IMR-90 (cell line): ENCODE measurements at regions not wholly inside any gene's neighbourhood (a gene's known extent, or its start where the extent isn't known, plus 50 kb on each side); places are given as distances from the start of the nearest gene placed in this dataset.

ENCODE experiments used
- ATAC-seq: fragments of 200-7000 bp; cut with Tn5 transposase; 2 replicates; pipeline ENCODE4 v1.9.1; 2020; ENCODE audit warnings: low read depth, mild to moderate bottlenecking, moderate library complexity
- BruUV-seq: library from RNA; stranded (reverse); fragments of 400-500 nt; replicated peaks from 2 replicates; lab custom pipeline; 2021; lab: Mats Ljungman, UMichigan
- CTCF ChIA-PET: fragments of 300-600 bp; formaldehyde crosslinking; extraction: SDS; loops from one replicate; lab custom pipeline; 2021; ENCODE audit warnings: antibody characterized with exemption; lab: Yijun Ruan, JAX
- POLR2A ChIA-PET: fragments of 300-600 bp; sonication (Branson Sonifier 250); formaldehyde crosslinking; loops from one replicate; lab custom pipeline; 2022; ENCODE audit warnings: antibody characterized with exemption; ENCODE audit not compliant: unreplicated experiment; lab: Charles Lee
- DNase-seq: peaks from one replicate; pipeline ENCODE4 v3.0.0; 2013
- H2AFZ ChIP-seq: replicated peaks from 2 replicates; pipeline ENCODE3; 2013; ENCODE audit warnings: low read length, mild to moderate bottlenecking; ENCODE audit not compliant: poor library complexity
- H2AK5ac ChIP-seq: 2 replicates; pipeline ENCODE4 v1.6.1; 2013; ENCODE audit warnings: low read depth, low read length, inconsistent platforms
- H2AK9ac ChIP-seq: replicated peaks from 2 replicates; pipeline ENCODE3; 2013; ENCODE audit warnings: mild to moderate bottlenecking, low read depth, low read length, moderate library complexity; ENCODE audit not compliant: poor library complexity
- H2BK120ac ChIP-seq: 2 replicates; pipeline ENCODE4 v1.6.1; 2013; ENCODE audit warnings: low read depth, low read length, inconsistent platforms
- H2BK15ac ChIP-seq: 3 replicates; pipeline ENCODE4 v1.6.1; 2013; ENCODE audit warnings: low read depth, low read length, inconsistent platforms
- H2BK20ac ChIP-seq: 2 replicates; pipeline ENCODE4 v1.6.1; 2013; ENCODE audit warnings: low read depth, mild to moderate bottlenecking, inconsistent platforms, low read length, moderate library complexity
- H2BK5ac ChIP-seq: 2 replicates; pipeline ENCODE4 v1.6.1; 2013; ENCODE audit warnings: mild to moderate bottlenecking, low read depth, low read length, inconsistent platforms; ENCODE audit not compliant: poor library complexity, severe bottlenecking
- H3K14ac ChIP-seq: replicated peaks from 2 replicates; pipeline ENCODE4 v1.6.1; 2013; ENCODE audit warnings: low read depth, low read length, inconsistent platforms
- H3K18ac ChIP-seq: 2 replicates; pipeline ENCODE4 v1.6.1; 2013; ENCODE audit warnings: low read depth, low read length, control low read depth
- H3K23ac ChIP-seq: 2 replicates; pipeline ENCODE4 v1.6.1; 2013; ENCODE audit warnings: low read depth, low read length, inconsistent platforms
- H3K27ac ChIP-seq: 2 replicates; pipeline ENCODE4 v1.5.1; 2013; ENCODE audit warnings: mild to moderate bottlenecking, control low read depth, low read length; ENCODE audit not compliant: insufficient read depth
- H3K27me3 ChIP-seq: 2 replicates; pipeline ENCODE4 v1.6.1; 2013; ENCODE audit warnings: low read length; ENCODE audit not compliant: control insufficient read depth, insufficient read depth
- H3K36me3 ChIP-seq: 2 replicates; pipeline ENCODE4 v1.6.1; 2013; ENCODE audit warnings: low read length, mixed read lengths; ENCODE audit not compliant: control insufficient read depth, insufficient read depth
- H3K4ac ChIP-seq: 2 replicates; pipeline ENCODE4 v1.6.1; 2013; ENCODE audit warnings: low read depth, low read length, inconsistent platforms
- H3K4me1 ChIP-seq: 2 replicates; pipeline ENCODE4 v1.6.1; 2013; ENCODE audit warnings: low read length, mixed read lengths; ENCODE audit not compliant: control insufficient read depth, insufficient read depth
- H3K4me2 ChIP-seq: 2 replicates; pipeline ENCODE4 v1.6.1; 2013; ENCODE audit warnings: low read depth, mild to moderate bottlenecking, control low read depth, low read length, moderate library complexity
- H3K4me3 ChIP-seq: 2 replicates; pipeline ENCODE4 v1.5.1; 2013; ENCODE audit warnings: low read depth, mild to moderate bottlenecking, control low read depth, low read length, moderate library complexity; ENCODE audit not compliant: insufficient read depth
- H3K56ac ChIP-seq: 2 replicates; pipeline ENCODE4 v1.6.1; 2013; ENCODE audit warnings: low read length, inconsistent platforms; ENCODE audit not compliant: insufficient read depth; ENCODE audit errors: extremely low read depth
- H3K79me1 ChIP-seq, 2 experiments: 2 replicates each; pipeline ENCODE4 v1.6.1; 2013; ENCODE audit warnings: low read length in 2 of 2, inconsistent platforms in 1 of 2, low read depth in 1 of 2
- H3K9ac ChIP-seq: 2 replicates; pipeline ENCODE4 v1.6.1; 2013; ENCODE audit warnings: low read depth, low read length, control low read depth
- H3K9me1 ChIP-seq: 2 replicates; pipeline ENCODE4 v1.6.1; 2013; ENCODE audit warnings: low read length, inconsistent platforms; ENCODE audit not compliant: insufficient read depth
- H3K9me3 ChIP-seq: 2 replicates; pipeline ENCODE4 v1.6.1; 2013; ENCODE audit warnings: low read length; ENCODE audit not compliant: control insufficient read depth, insufficient read depth
- H4K20me1 ChIP-seq: 2 replicates; pipeline ENCODE4 v1.6.1; 2013; ENCODE audit warnings: low read length, inconsistent platforms; ENCODE audit not compliant: insufficient read depth
- H4K5ac ChIP-seq: 2 replicates; pipeline ENCODE4 v1.6.1; 2013; ENCODE audit warnings: mild to moderate bottlenecking, low read depth, low read length, control low read depth
- H4K8ac ChIP-seq, 2 experiments: 2 replicates each; pipeline ENCODE4 v1.6.1; 2013; ENCODE audit warnings: low read depth in 2 of 2, low read length in 2 of 2, control low read depth in 1 of 2, inconsistent platforms in 1 of 2
- H4K91ac ChIP-seq: 2 replicates; pipeline ENCODE4 v1.6.1; 2013; ENCODE audit warnings: low read depth, low read length, inconsistent platforms; ENCODE audit not compliant: insufficient read depth
- BHLHE40 ChIP-seq: fragments of 150-350 bp; IDR thresholded peaks from 2 replicates; pipeline ENCODE4 v1.6.1; 2016; ENCODE audit warnings: mild to moderate bottlenecking, low read depth, low read length
- CEBPB ChIP-seq: IDR thresholded peaks from 2 replicates; pipeline ENCODE4 v1.6.1; 2012; ENCODE audit warnings: low read depth, low read length, improper control_type of control experiment
- CHD1 ChIP-seq: IDR thresholded peaks from 2 replicates; pipeline ENCODE4 v1.6.1; 2012; ENCODE audit warnings: low read depth, low read length, improper control_type of control experiment
- CTCF ChIP-seq: conservative IDR thresholded peaks from 2 replicates; pipeline ENCODE4 v1.5.1; 2012; ENCODE audit warnings: mild to moderate bottlenecking, low read depth, low read length, improper control_type of control experiment
- ELK1 ChIP-seq: fragments of 150-350 bp; IDR thresholded peaks from 2 replicates; pipeline ENCODE4 v1.6.1; 2016; ENCODE audit warnings: low read depth, mild to moderate bottlenecking, low read length, moderate library complexity, borderline replicate concordance
- MAFK ChIP-seq: IDR thresholded peaks from 2 replicates; pipeline ENCODE4 v1.6.1; 2012; ENCODE audit warnings: low read depth, low read length, improper control_type of control experiment
- MAZ ChIP-seq: IDR thresholded peaks from 2 replicates; pipeline ENCODE4 v1.6.1; 2012; ENCODE audit warnings: low read depth, mild to moderate bottlenecking, low read length, improper control_type of control experiment, moderate library complexity, borderline replicate concordance
- POLR2A ChIP-seq: IDR thresholded peaks from 2 replicates; pipeline ENCODE4 v1.6.1; 2012; ENCODE audit warnings: mild to moderate bottlenecking, low read depth, low read length
- RAD21 ChIP-seq: IDR thresholded peaks from 2 replicates; pipeline ENCODE4 v1.6.1; 2012; ENCODE audit warnings: low read length, improper control_type of control experiment
- RCOR1 ChIP-seq: IDR thresholded peaks from 2 replicates; pipeline ENCODE4 v1.6.1; 2012; ENCODE audit warnings: mild to moderate bottlenecking, low read length, improper control_type of control experiment; ENCODE audit not compliant: insufficient replicate concordance
- RFX5 ChIP-seq: IDR thresholded peaks from 2 replicates; pipeline ENCODE4 v1.8.0; 2012; ENCODE audit warnings: low read depth, mild to moderate bottlenecking, low read length, moderate library complexity
- WGBS, 2 experiments: methylation state at CpG; one replicate each; pipeline versions ENCODE4 v1.1.5 to v1.1.7; 2013; ENCODE audit warnings: missing lambda C conversion rate in 2 of 2; ENCODE audit not compliant: insufficient read length in 1 of 2; ENCODE audit errors: extremely low coverage in 2 of 2; 5-methylcytosine and 5-hydroxymethylcytosine counted together
- dilution Hi-C: fragments of 300-500 bp; cut with HindIII; formaldehyde crosslinking; loops from one replicate; pipeline ENCODE4 v1.14.3; 2018; ENCODE audit warnings: low sequenced_read_pairs; ENCODE audit not compliant: unreplicated experiment
- in situ Hi-C: fragments of 300-500 bp; cut with MboI; formaldehyde crosslinking; loops from 3 replicates; pipeline ENCODE4 v1.14.3; 2019; ENCODE audit warnings: low sequenced_read_pairs, inconsistent platforms, mixed read lengths
- intact Hi-C: fragments of 100-400 bp; cut with micrococcal nuclease; formaldehyde crosslinking; loops from 2 replicates; pipeline ENCODE4 v1.10.0; 2022

- Histone ChIP-seq H3K27ac (no peak overlapping the region), H3K56ac (no peak overlapping the region), H4K20me1 (no peaks in the 10 kb centered on the region), H3K18ac (no peak overlapping the region), H3K14ac (no peak overlapping the region), H3K79me1 (no peaks in the 10 kb centered on the region), H3K9me1 (no peaks in the 10 kb centered on the region), H3K36me3 (no peaks in the 10 kb centered on the region), H2BK120ac (no peak overlapping the region), H3K23ac (no peak overlapping the region), H2BK20ac (no peak overlapping the region), H2AK5ac (no peak overlapping the region), H2AFZ (no peak overlapping the region), H2BK15ac (no peak overlapping the region), H3K4ac (no peak overlapping the region), H4K8ac (no peak overlapping the region), H3K4me2 (no peak overlapping the region), H3K9ac (no peak overlapping the region), H2AK9ac (no peak overlapping the region), H3K4me3 (no peak overlapping the region), H4K5ac (no peak overlapping the region), H4K91ac (no peak overlapping the region), H3K9me3 (no peaks in the 10 kb centered on the region), H3K27me3 (peaks cover 5% of the 10 kb centered on the region; the same call in 1 of the 2 replicates), H2BK5ac (no peak overlapping the region), H3K4me1 (no peaks in the 10 kb centered on the region)
- no TSS peak for BruUV-seq
- DNase-seq, result no peak
- dilution Hi-C loops, result no loop called here
- ATAC-seq, result no peak
- ChIA-PET CTCF (interaction anchor here (1.0 kb wide), 1 partner anchor 130 kb away, joined by 3 read pairs; no protein-coding TSS in a partner anchor), POLR2A (no interaction called here)
- WGBS, 2 experiments, result 80% methylated on average over 1 of the region's 9 CpGs; no CpG with 5 or more reads in 1 of the 2 experiments
- in situ Hi-C loops, result no loop called here
- intact Hi-C loops, result loop anchor here (1.0 kb wide), 2 partner anchors 258 to 1521 kb away; no protein-coding TSS in a partner anchor
- TF ChIP-seq RAD21 (no peak), ELK1 (no peak), CTCF (no peak), CEBPB (no peak), CHD1 (no peak), POLR2A (no peak), RCOR1 (no peak), RFX5 (no peak), BHLHE40 (no peak), MAZ (no peak), MAFK (no peak)
Observed at GRCh38 chr14:34097644-34098043, 146.8 kb upstream of the EGLN3 start.
